Right lobe of liver (tissue), 6 donors: ENCODE measurements at regions not wholly inside any gene's neighbourhood (a gene's known extent, or its start where the extent isn't known, plus 50 kb on each side); places are given as distances from the start of the nearest gene placed in this dataset.

Experiments
- ATAC-seq, 4 donors: fragments of 200-7000 bp; cut with Tn5 transposase; one replicate each; pipeline ENCODE4 v1.9.1; 2020; ENCODE audit warnings: mild to moderate bottlenecking in 4 of 4, moderate library complexity in 4 of 4
- DNase-seq, 3 donors: peaks; one replicate each; pipeline ENCODE4 v3.0.0-alpha.2; 2020
- H3K27ac ChIP-seq, 3 donors: fragments of 200-600 bp; one replicate each; pipeline ENCODE4 v1.8.0; 2022
- H3K27me3 ChIP-seq, 2 donors: fragments of 200-600 bp; one replicate each; pipeline ENCODE4 v1.8.0; 2022
- H3K36me3 ChIP-seq, 4 donors: fragments of 200-600 bp; sonication (generic) in 1 of 4; one replicate each; pipeline versions ENCODE4 v1.5.1 to v1.8.0; 2017 to 2022; ENCODE audit warnings: control low read depth in 1 of 4
- H3K4me1 ChIP-seq, 4 donors: fragments of 200-600 bp; sonication (generic) in 1 of 4; one replicate each; pipeline versions ENCODE4 v1.5.1 to v1.8.0; 2017 to 2022; ENCODE audit warnings: control low read depth in 1 of 4
- H3K4me3 ChIP-seq, 3 donors: fragments of 200-600 bp; one replicate each; pipeline ENCODE4 v1.8.0; 2022
- H3K9me3 ChIP-seq, 4 donors: fragments of 200-600 bp; sonication (generic) in 1 of 4; one replicate each; pipeline versions ENCODE4 v1.5.1 to v1.8.0; 2017 to 2022; ENCODE audit warnings: control low read depth in 1 of 4
- POLR2A ChIP-seq: fragments of 450-650 bp; IDR thresholded peaks from one replicate; pipeline ENCODE4 v1.6.1; 2017; ENCODE audit warnings: antibody characterized with exemption, mild to moderate bottlenecking
- WGBS: methylation state at CpG from one replicate; pipeline ENCODE4 v1.1.6; 2018; ENCODE audit warnings: low coverage, low lambda C conversion rate; ENCODE audit not compliant: insufficient coverage; ENCODE audit errors: missing lambda C conversion rate; 5-methylcytosine and 5-hydroxymethylcytosine counted together
- intact Hi-C, 2 donors: fragments of 100-400 bp; cut with DNase I; formaldehyde crosslinking; loops; one replicate each; pipeline versions ENCODE4 v1.11.2 to v1.14.1; 2022
- TF ChIP-seq, protein P1 (sequence below), 4 donors: fragments of 200-600 bp in 3 of 4; fragments of 450-650 bp in 1 of 4; IDR thresholded peaks; one replicate each; pipeline versions ENCODE4 v1.5.1 to v1.8.0; 2016 to 2022; ENCODE audit warnings: antibody characterized with exemption in 4 of 4, mild to moderate bottlenecking in 2 of 4
- donor health status: DM: no; HTN: yes; CAD: no.
- donor health status: DM: no; HTN: no; CAD: no.
- donor health status: DM: no; HTN: no; CAD: no.
- donor health status: DM: no; HTN: yes; CAD: no.
- donor health status: DM: no; HTN: yes; CAD: no.

DNA sequence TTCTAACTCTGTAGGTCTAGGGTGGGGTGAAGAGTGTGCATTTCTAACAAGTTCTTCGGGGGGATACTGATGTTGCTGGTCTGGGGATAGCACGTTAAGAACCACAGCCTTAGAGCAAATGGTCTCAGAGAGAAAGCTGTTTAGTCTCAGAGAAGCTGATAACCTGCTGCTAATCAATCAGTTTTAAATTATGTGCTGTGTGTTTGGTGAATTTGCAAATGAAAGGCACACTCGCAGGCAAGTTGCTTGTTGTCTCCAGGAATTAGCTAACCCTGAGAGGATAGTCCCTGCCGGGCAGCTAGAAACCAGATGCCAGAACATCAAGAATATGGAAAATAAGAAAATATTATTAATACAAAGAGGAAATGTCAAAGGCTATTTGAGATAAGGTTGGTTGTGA lies 79.2 kb downstream of the DMRT2 start:
- 19% methylated on average over 4 of the region's 4 CpGs for WGBS
- no peaks in the 10 kb centered on the region for H3K36me3 ChIP-seq
- DNase-seq (no peak), ATAC-seq (no peak)
- H3K9me3 ChIP-seq, result no peaks in the 10 kb centered on the region
- H3K4me3 ChIP-seq, result no peak overlapping the region
- no peak for TF ChIP-seq POLR2A
- TF ChIP-seq, protein P1, sequence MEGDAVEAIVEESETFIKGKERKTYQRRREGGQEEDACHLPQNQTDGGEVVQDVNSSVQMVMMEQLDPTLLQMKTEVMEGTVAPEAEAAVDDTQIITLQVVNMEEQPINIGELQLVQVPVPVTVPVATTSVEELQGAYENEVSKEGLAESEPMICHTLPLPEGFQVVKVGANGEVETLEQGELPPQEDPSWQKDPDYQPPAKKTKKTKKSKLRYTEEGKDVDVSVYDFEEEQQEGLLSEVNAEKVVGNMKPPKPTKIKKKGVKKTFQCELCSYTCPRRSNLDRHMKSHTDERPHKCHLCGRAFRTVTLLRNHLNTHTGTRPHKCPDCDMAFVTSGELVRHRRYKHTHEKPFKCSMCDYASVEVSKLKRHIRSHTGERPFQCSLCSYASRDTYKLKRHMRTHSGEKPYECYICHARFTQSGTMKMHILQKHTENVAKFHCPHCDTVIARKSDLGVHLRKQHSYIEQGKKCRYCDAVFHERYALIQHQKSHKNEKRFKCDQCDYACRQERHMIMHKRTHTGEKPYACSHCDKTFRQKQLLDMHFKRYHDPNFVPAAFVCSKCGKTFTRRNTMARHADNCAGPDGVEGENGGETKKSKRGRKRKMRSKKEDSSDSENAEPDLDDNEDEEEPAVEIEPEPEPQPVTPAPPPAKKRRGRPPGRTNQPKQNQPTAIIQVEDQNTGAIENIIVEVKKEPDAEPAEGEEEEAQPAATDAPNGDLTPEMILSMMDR (IDR thresholded peaks at IDR 0.05), result no peak
- no peaks in the 10 kb centered on the region for H3K4me1 ChIP-seq
- no peak overlapping the region for H3K27ac ChIP-seq
- intact Hi-C loops, result no loop called here
- no peaks in the 10 kb centered on the region for H3K27me3 ChIP-seq

DNA sequence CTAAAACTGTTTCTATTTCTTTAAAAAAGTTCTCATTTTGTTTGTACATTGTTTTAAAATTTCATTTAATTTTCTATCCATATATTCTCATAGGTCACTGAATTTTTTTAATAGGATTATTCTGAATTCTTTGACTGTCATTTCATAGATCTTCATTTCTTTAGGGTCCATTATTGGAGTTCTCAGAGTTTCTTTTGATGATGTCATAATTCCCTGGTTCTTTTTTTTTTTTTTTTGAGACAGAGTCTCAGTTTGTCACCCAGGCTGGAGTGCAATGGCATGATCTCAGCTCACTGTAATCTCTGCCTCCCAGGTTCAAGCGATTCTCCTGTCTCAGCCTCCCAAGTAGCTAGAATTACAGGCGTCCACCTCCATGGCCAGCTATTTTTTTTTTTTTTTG lies 89.9 kb downstream of the DMRT2 start:
- Histone ChIP-seq H3K27ac (no peak overlapping the region), H3K27me3 (no peaks in the 10 kb centered on the region), H3K4me3 (no peak overlapping the region), H3K4me1 (no peaks in the 10 kb centered on the region), H3K9me3 (no peaks in the 10 kb centered on the region), H3K36me3 (no peaks in the 10 kb centered on the region)
- intact Hi-C loops, result no loop called here
- 74% methylated on average over 2 of the region's 2 CpGs for WGBS
- DNase-seq (no peak), ATAC-seq (no peak)
- no peak for TF ChIP-seq POLR2A
- TF ChIP-seq, protein P1 (IDR thresholded peaks at IDR 0.05), result no peak

DNA sequence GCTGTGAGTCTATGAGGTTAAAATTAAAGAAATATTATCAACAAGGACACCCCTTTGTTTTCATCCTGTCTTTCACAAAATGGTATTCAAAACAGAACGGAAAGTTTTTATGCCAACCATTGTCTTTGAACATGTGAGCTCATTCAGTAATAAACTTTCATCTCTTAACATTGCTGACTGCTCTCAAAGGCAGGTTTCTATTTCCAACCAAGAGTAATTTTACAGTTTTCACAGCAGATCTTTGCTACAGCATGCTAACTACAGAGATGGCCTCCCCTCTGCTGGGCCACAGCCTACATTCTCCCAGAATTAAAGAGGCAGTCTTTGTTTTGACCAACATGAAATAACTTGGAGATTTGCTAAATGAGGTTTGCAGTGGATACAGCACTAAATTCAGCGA lies 101.5 kb downstream of the DMRT2 start:
- Histone ChIP-seq H3K4me3 (no peak overlapping the region), H3K27ac (no peak overlapping the region), H3K4me1 (no peaks in the 10 kb centered on the region), H3K36me3 (no peaks in the 10 kb centered on the region), H3K27me3 (no peaks in the 10 kb centered on the region), H3K9me3 (no peaks in the 10 kb centered on the region)
- DNase-seq (no peak), ATAC-seq (no peak)
- TF ChIP-seq, protein P1 (IDR thresholded peaks at IDR 0.05), result no peak
- TF ChIP-seq POLR2A, result no peak
- WGBS, result 73% methylated on average over 2 of the region's 2 CpGs
- intact Hi-C loops, result no loop called here

DNA sequence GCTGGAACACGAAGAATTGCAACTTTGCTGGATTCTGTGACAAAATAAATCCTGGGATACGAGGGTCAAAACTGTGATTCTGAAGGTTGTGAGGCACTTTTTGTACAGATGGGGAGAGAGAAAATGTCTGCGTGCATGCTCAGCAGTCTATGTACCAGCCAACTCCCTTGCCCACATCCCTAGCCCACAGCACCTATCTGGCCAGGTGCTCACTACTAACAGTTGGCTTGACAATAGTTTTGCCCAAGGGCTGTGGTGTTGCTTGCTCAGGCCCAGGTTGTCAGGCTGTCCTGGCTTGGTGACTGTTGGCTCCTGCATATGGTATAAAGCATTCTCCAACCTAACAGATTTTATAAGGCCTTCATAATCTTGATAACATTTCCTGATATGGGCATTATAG lies 102.0 kb downstream of the DMRT2 start:
- no peak for TF ChIP-seq POLR2A
- TF ChIP-seq, protein P1 (IDR thresholded peaks at IDR 0.05), result no peak
- Histone ChIP-seq H3K4me1 (no peaks in the 10 kb centered on the region), H3K9me3 (no peaks in the 10 kb centered on the region), H3K27me3 (no peaks in the 10 kb centered on the region), H3K27ac (no peak overlapping the region), H3K36me3 (no peaks in the 10 kb centered on the region), H3K4me3 (no peak overlapping the region)
- intact Hi-C loops, result no loop called here
- WGBS, result 92% methylated on average over 3 of the region's 3 CpGs
- DNase-seq (no peak), ATAC-seq (no peak)

DNA sequence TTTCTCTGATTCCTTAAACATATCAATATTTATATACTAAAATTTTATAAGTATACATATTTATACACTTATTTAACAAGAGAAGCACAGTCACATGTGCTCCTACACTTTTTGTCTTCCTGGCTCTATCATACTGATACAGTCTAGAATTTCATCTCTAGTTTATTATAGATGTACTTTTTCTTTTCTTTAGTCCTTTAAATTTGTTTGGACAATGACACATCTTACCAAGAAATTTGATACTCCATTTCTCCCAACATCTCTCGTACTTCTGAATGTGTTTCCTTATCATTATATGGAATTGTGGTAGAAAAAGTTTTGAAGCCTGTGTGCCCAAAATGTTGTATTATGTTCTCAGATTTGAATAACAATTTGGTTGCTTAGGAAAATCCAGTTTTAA lies 104.6 kb downstream of the DMRT2 start:
- Histone ChIP-seq H3K27ac (no peak overlapping the region), H3K36me3 (no peaks in the 10 kb centered on the region), H3K4me3 (no peak overlapping the region), H3K27me3 (no peaks in the 10 kb centered on the region), H3K9me3 (no peaks in the 10 kb centered on the region), H3K4me1 (no peaks in the 10 kb centered on the region)
- ATAC-seq (no peak), DNase-seq (no peak)
- WGBS, result 86% methylated on average over 1 of the region's 1 CpG
- TF ChIP-seq, protein P1 (IDR thresholded peaks at IDR 0.05), result no peak
- no peak for TF ChIP-seq POLR2A
- intact Hi-C loops, result no loop called here
